HEK293 (cell line): ENCODE measurements at regions not wholly inside any gene's neighbourhood (a gene's known extent, or its start where the extent isn't known, plus 50 kb on each side); places are given as distances from the start of the nearest gene placed in this dataset.

ENCODE experiments used
- BCL11B ChIP-seq: fragments of 450-650 bp; formaldehyde crosslinking; IDR thresholded peaks from 2 replicates; pipeline ENCODE4 v1.5.1; 2016; ENCODE audit warnings: low read depth, missing biosample characterization, missing genetic modification characterization
- GFI1B ChIP-seq: fragments of 450-650 bp; formaldehyde crosslinking; IDR thresholded peaks from 2 replicates; pipeline ENCODE4 v1.5.1; 2016; ENCODE audit warnings: missing biosample characterization, missing genetic modification characterization
- GLIS1 ChIP-seq: fragments of 450-650 bp; formaldehyde crosslinking; IDR thresholded peaks from 2 replicates; pipeline ENCODE4 v1.5.1; 2016; ENCODE audit warnings: missing biosample characterization, missing genetic modification characterization
- GLIS2 ChIP-seq: fragments of 450-650 bp; formaldehyde crosslinking; IDR thresholded peaks from 2 replicates; pipeline ENCODE4 v1.5.1; 2016; ENCODE audit warnings: missing biosample characterization, missing genetic modification characterization
- KLF7 ChIP-seq: fragments of 450-650 bp; formaldehyde crosslinking; IDR thresholded peaks from 2 replicates; pipeline ENCODE4 v1.5.1; 2016; ENCODE audit warnings: missing biosample characterization, missing genetic modification characterization, borderline replicate concordance
- OSR2 ChIP-seq: fragments of 450-650 bp; formaldehyde crosslinking; IDR thresholded peaks from 2 replicates; pipeline ENCODE4 v1.5.1; 2016; ENCODE audit warnings: missing biosample characterization, missing genetic modification characterization
- REPIN1 ChIP-seq: fragments of 450-650 bp; formaldehyde crosslinking; IDR thresholded peaks from 2 replicates; pipeline ENCODE4 v1.5.1; 2017; ENCODE audit warnings: missing biosample characterization, missing genetic modification characterization, low read depth
- SALL2 ChIP-seq: fragments of 450-650 bp; formaldehyde crosslinking; IDR thresholded peaks from 2 replicates; pipeline ENCODE4 v1.5.0; 2017; ENCODE audit warnings: missing biosample characterization, mild to moderate bottlenecking, missing genetic modification characterization, borderline replicate concordance
- SCRT2 ChIP-seq: fragments of 450-650 bp; formaldehyde crosslinking; IDR thresholded peaks from 2 replicates; pipeline ENCODE4 v1.5.1; 2016; ENCODE audit warnings: missing biosample characterization, missing genetic modification characterization
- SP7 ChIP-seq: fragments of 450-650 bp; formaldehyde crosslinking; IDR thresholded peaks from 2 replicates; pipeline ENCODE4 v1.5.1; 2016; ENCODE audit warnings: missing biosample characterization, missing genetic modification characterization
- TCF7L2 ChIP-seq: IDR thresholded peaks from 2 replicates; pipeline ENCODE4 v1.6.1; 2011; ENCODE audit warnings: low read depth, mild to moderate bottlenecking, inconsistent platforms, low read length, moderate library complexity, borderline replicate concordance
- ZBTB17 ChIP-seq: fragments of 450-650 bp; formaldehyde crosslinking; IDR thresholded peaks from 2 replicates; pipeline ENCODE4 v1.5.1; 2016; ENCODE audit warnings: missing biosample characterization, missing genetic modification characterization
- ZBTB44 ChIP-seq: fragments of 450-650 bp; IDR thresholded peaks from 2 replicates; pipeline ENCODE4 v1.5.1; 2018; ENCODE audit warnings: missing biosample characterization, mild to moderate bottlenecking, missing genetic modification characterization
- ZEB2 ChIP-seq: fragments of 450-650 bp; formaldehyde crosslinking; IDR thresholded peaks from 2 replicates; pipeline ENCODE4 v1.5.1; 2016; ENCODE audit warnings: missing biosample characterization, missing genetic modification characterization
- ZIC2 ChIP-seq: fragments of 450-650 bp; formaldehyde crosslinking; IDR thresholded peaks from 2 replicates; pipeline ENCODE4 v1.5.1; 2016; ENCODE audit warnings: missing biosample characterization, missing genetic modification characterization
- ZNF10 ChIP-seq: fragments of 450-650 bp; formaldehyde crosslinking; IDR thresholded peaks from 2 replicates; pipeline ENCODE4 v1.5.1; 2017; ENCODE audit warnings: missing biosample characterization, missing genetic modification characterization
- ZNF112 ChIP-seq: fragments of 450-650 bp; formaldehyde crosslinking; IDR thresholded peaks from 2 replicates; pipeline ENCODE4 v1.5.0; 2017; ENCODE audit warnings: missing biosample characterization, missing genetic modification characterization
- ZNF132 ChIP-seq: fragments of 450-650 bp; formaldehyde crosslinking; IDR thresholded peaks from 2 replicates; pipeline ENCODE4 v1.5.1; 2017; ENCODE audit warnings: missing biosample characterization, missing genetic modification characterization, borderline replicate concordance
- ZNF155 ChIP-seq: fragments of 450-650 bp; formaldehyde crosslinking; IDR thresholded peaks from 2 replicates; pipeline ENCODE4 v1.5.1; 2016; ENCODE audit warnings: missing biosample characterization, missing genetic modification characterization
- ZNF16 ChIP-seq: fragments of 450-650 bp; formaldehyde crosslinking; IDR thresholded peaks from 2 replicates; pipeline ENCODE4 v1.5.1; 2016; ENCODE audit warnings: low read depth, missing biosample characterization, missing genetic modification characterization
- ZNF175 ChIP-seq: fragments of 450-650 bp; formaldehyde crosslinking; IDR thresholded peaks from 2 replicates; pipeline ENCODE4 v1.5.1; 2016; ENCODE audit warnings: missing biosample characterization, missing genetic modification characterization
- ZNF248 ChIP-seq: fragments of 450-650 bp; formaldehyde crosslinking; IDR thresholded peaks from 2 replicates; pipeline ENCODE4 v1.5.1; 2017; ENCODE audit warnings: missing biosample characterization, missing genetic modification characterization
- ZNF324 ChIP-seq: fragments of 450-650 bp; formaldehyde crosslinking; IDR thresholded peaks from 2 replicates; pipeline ENCODE4 v1.5.1; 2016; ENCODE audit warnings: missing biosample characterization, missing genetic modification characterization
- ZNF341 ChIP-seq: fragments of 450-650 bp; formaldehyde crosslinking; IDR thresholded peaks from 2 replicates; pipeline ENCODE4; 2016; ENCODE audit warnings: low read depth, missing biosample characterization, missing genetic modification characterization
- ZNF350 ChIP-seq: fragments of 450-650 bp; formaldehyde crosslinking; IDR thresholded peaks from 2 replicates; pipeline ENCODE4 v1.5.0; 2017; ENCODE audit warnings: missing biosample characterization, mild to moderate bottlenecking, missing genetic modification characterization
- ZNF354C ChIP-seq: fragments of 450-650 bp; formaldehyde crosslinking; IDR thresholded peaks from 2 replicates; pipeline ENCODE4 v1.5.1; 2016; ENCODE audit warnings: missing biosample characterization, missing genetic modification characterization, low read depth, borderline replicate concordance
- ZNF366 ChIP-seq: fragments of 450-650 bp; formaldehyde crosslinking; conservative IDR thresholded peaks from 2 replicates; pipeline ENCODE4 v1.5.1; 2016; ENCODE audit warnings: missing biosample characterization, missing genetic modification characterization
- ZNF561 ChIP-seq: fragments of 450-650 bp; IDR thresholded peaks from 2 replicates; pipeline ENCODE4 v1.5.1; 2018; ENCODE audit warnings: missing biosample characterization, missing genetic modification characterization, borderline replicate concordance
- ZNF610 ChIP-seq: fragments of 450-650 bp; formaldehyde crosslinking; IDR thresholded peaks from 2 replicates; pipeline ENCODE4 v1.5.1; 2016; ENCODE audit warnings: missing biosample characterization, missing genetic modification characterization, borderline replicate concordance
- ZNF777 ChIP-seq: fragments of 450-650 bp; formaldehyde crosslinking; IDR thresholded peaks from 2 replicates; pipeline ENCODE4 v1.5.1; 2017; ENCODE audit warnings: missing biosample characterization, missing genetic modification characterization, borderline replicate concordance
- ZNF843 ChIP-seq: fragments of 450-650 bp; formaldehyde crosslinking; IDR thresholded peaks from 2 replicates; pipeline ENCODE4 v1.5.1; 2016; ENCODE audit warnings: missing biosample characterization, missing genetic modification characterization
- ZSCAN16 ChIP-seq: fragments of 450-650 bp; formaldehyde crosslinking; IDR thresholded peaks from 2 replicates; pipeline ENCODE4 v1.5.1; 2016; ENCODE audit warnings: missing biosample characterization, missing genetic modification characterization
- ZSCAN30 ChIP-seq: fragments of 450-650 bp; IDR thresholded peaks from 2 replicates; pipeline ENCODE4 v1.5.1; 2018; ENCODE audit warnings: missing biosample characterization, mild to moderate bottlenecking, missing genetic modification characterization, moderate library complexity
- TF ChIP-seq, protein P1 (sequence below): fragments of 450-650 bp; formaldehyde crosslinking; IDR thresholded peaks from 2 replicates; pipeline ENCODE4 v1.5.1; 2016; ENCODE audit warnings: missing biosample characterization, missing genetic modification characterization
- TF ChIP-seq, protein P2 (sequence below): fragments of 450-650 bp; formaldehyde crosslinking; optimal IDR thresholded peaks from 2 replicates; pipeline ENCODE3; 2016; ENCODE audit warnings: missing biosample characterization, mild to moderate bottlenecking, missing genetic modification characterization
- TF ChIP-seq, protein P3 (sequence below): fragments of 450-650 bp; formaldehyde crosslinking; IDR thresholded peaks from 2 replicates; pipeline ENCODE4 v1.5.1; 2016; ENCODE audit warnings: missing biosample characterization, missing genetic modification characterization

DNA sequence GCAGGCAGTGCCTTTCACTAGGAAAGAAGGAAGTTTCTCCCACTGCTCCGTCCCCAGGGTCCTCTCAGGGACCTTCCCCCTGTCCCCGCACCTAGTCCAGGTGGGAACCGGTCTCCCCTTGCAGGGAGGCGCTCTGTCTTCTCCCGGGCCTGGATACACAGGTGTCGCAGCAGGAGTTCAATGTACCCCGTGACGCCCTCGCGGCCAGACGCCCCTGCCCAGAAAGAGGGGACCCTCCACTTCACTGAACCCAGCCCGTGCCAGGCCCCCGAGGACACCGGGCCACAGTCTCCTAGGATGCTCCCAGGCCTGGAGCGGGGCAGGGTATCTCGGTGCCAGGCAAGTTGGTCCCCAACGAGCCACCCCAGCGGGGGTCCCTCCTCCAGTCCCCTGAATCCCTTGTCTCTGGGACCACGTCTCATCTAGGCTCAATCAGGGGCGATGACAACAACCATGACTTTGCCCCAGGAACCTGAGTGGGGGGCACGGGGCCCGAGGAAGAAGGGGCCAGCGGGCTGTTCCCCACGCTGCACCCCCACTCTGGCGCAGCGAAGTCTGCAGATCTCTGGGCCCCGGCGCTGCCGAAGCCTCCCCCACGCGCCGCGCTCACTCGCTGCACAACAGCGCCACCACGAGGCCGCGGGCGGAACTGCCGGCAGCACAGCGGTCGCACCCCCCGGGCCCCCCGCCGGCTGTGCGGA, 103.0 kb downstream of the EDN3 start (continued):
- no peak for TF ChIP-seq ZNF112
- TF ChIP-seq ZNF155 (tag by site-specific recombination) = no peak
- TF ChIP-seq SP7 = no peak
- TF ChIP-seq GLIS1 (tag by site-specific recombination) = peak; percentile 72
- TF ChIP-seq ZNF341 (tag by site-specific recombination) = peak; percentile 87
- TF ChIP-seq, protein P1, sequence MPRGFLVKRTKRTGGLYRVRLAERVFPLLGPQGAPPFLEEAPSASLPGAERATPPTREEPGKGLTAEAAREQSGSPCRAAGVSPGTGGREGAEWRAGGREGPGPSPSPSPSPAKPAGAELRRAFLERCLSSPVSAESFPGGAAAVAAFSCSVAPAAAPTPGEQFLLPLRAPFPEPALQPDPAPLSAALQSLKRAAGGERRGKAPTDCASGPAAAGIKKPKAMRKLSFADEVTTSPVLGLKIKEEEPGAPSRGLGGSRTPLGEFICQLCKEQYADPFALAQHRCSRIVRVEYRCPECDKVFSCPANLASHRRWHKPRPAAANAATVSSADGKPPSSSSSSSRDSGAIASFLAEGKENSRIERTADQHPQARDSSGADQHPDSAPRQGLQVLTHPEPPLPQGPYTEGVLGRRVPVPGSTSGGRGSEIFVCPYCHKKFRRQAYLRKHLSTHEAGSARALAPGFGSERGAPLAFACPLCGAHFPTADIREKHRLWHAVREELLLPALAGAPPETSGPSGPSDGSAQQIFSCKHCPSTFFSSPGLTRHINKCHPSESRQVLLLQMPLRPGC (tag by site-specific recombination) = no peak
- no peak for TF ChIP-seq BCL11B (tag by site-specific recombination)
- TF ChIP-seq, protein P2, sequence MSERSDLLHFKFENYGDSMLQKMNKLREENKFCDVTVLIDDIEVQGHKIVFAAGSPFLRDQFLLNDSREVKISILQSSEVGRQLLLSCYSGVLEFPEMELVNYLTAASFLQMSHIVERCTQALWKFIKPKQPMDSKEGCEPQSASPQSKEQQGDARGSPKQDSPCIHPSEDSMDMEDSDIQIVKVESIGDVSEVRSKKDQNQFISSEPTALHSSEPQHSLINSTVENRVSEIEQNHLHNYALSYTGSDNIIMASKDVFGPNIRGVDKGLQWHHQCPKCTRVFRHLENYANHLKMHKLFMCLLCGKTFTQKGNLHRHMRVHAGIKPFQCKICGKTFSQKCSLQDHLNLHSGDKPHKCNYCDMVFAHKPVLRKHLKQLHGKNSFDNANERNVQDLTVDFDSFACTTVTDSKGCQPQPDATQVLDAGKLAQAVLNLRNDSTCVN (tag by site-specific recombination) = peak; percentile 34
- TF ChIP-seq ZNF16 (tag by site-specific recombination) = no peak
- TF ChIP-seq REPIN1 (tag by site-specific recombination) = no peak
- TF ChIP-seq GLIS2 (tag by site-specific recombination) = peak; percentile 75
- no peak for TF ChIP-seq ZBTB44 (tag by site-specific recombination)
- TF ChIP-seq ZNF324 (tag by site-specific recombination) = no peak
- TF ChIP-seq TCF7L2 = no peak
- no peak for TF ChIP-seq ZNF248 (tag by site-specific recombination)
- TF ChIP-seq, protein P3, sequence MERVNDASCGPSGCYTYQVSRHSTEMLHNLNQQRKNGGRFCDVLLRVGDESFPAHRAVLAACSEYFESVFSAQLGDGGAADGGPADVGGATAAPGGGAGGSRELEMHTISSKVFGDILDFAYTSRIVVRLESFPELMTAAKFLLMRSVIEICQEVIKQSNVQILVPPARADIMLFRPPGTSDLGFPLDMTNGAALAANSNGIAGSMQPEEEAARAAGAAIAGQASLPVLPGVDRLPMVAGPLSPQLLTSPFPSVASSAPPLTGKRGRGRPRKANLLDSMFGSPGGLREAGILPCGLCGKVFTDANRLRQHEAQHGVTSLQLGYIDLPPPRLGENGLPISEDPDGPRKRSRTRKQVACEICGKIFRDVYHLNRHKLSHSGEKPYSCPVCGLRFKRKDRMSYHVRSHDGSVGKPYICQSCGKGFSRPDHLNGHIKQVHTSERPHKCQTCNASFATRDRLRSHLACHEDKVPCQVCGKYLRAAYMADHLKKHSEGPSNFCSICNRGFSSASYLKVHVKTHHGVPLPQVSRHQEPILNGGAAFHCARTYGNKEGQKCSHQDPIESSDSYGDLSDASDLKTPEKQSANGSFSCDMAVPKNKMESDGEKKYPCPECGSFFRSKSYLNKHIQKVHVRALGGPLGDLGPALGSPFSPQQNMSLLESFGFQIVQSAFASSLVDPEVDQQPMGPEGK (tag by site-specific recombination) = peak; percentile 90
- peak; percentile 57; the same call in 1 of the 2 replicates for TF ChIP-seq ZBTB17
- no peak for TF ChIP-seq ZNF350 (tag by site-specific recombination)
- peak; percentile 76 for TF ChIP-seq ZIC2 (tag by site-specific recombination)
- TF ChIP-seq ZNF843 = no peak
- no peak for TF ChIP-seq KLF7 (tag by site-specific recombination)
- no peak for TF ChIP-seq ZNF366 (tag by site-specific recombination)
- no peak for TF ChIP-seq ZSCAN16 (tag by site-specific recombination)
- TF ChIP-seq ZNF561 (tag by site-specific recombination) = peak; percentile 77; the same call in 1 of the 2 replicates
- no peak for TF ChIP-seq ZNF10
- TF ChIP-seq SALL2 (tag by site-specific recombination) = no peak
- peak; percentile 43; the same call in 1 of the 2 replicates for TF ChIP-seq ZSCAN30 (tag by site-specific recombination)
- TF ChIP-seq ZNF175 = no peak
- no peak for TF ChIP-seq ZNF132 (tag by site-specific recombination)
- TF ChIP-seq OSR2 = no peak
- TF ChIP-seq GFI1B (tag by site-specific recombination) = no peak
- TF ChIP-seq SCRT2 = no peak
- TF ChIP-seq ZNF610 (tag by site-specific recombination) = no peak
- TF ChIP-seq ZEB2 (tag by site-specific recombination) = no peak
- no peak for TF ChIP-seq ZNF354C (tag by site-specific recombination)
- TF ChIP-seq ZNF777 (tag by site-specific recombination) = no peak
